Fibroblast of villous mesenchyme (primary cell): ENCODE measurements at regions not wholly inside any gene's neighbourhood (a gene's known extent, or its start where the extent isn't known, plus 50 kb on each side); places are given as distances from the start of the nearest gene placed in this dataset.

ENCODE experiments used
- DNase-seq: peaks from one replicate; pipeline ENCODE4 v3.0.0-alpha.2; 2010; ENCODE audit warnings: low read depth
- H3K4me3 ChIP-seq: 2 replicates; pipeline ENCODE4 v1.5.1; 2011; ENCODE audit warnings: low read depth, mild to moderate bottlenecking, low read length
- TF ChIP-seq, protein P1 (sequence below): IDR thresholded peaks from 2 replicates; pipeline ENCODE4 v1.5.1; 2012; ENCODE audit warnings: low read depth, mild to moderate bottlenecking, low read length; ENCODE audit not compliant: insufficient read depth

DNA sequence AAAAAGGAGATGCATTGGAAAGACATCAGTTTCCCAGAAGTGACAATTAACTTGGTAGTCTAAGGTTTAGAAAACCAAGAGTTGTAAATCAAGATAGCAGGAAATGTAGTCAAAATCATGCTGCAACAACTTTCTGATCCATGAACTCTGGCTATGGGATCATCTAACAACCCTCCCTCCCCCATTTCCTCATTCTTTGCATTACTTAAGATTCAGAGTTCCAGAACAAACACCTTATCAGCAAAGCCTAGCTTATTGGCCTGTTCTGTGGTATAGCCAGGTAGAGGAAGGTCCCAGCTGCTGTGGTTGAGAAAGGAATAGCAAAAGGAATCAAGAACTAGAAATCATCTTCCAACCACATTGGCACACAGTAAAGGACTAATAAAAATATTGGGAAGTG lies 651.1 kb downstream of the METTL15 start:
- DNase-seq = peak; percentile 29
- no peak overlapping the region for H3K4me3 ChIP-seq
- TF ChIP-seq, protein P1, sequence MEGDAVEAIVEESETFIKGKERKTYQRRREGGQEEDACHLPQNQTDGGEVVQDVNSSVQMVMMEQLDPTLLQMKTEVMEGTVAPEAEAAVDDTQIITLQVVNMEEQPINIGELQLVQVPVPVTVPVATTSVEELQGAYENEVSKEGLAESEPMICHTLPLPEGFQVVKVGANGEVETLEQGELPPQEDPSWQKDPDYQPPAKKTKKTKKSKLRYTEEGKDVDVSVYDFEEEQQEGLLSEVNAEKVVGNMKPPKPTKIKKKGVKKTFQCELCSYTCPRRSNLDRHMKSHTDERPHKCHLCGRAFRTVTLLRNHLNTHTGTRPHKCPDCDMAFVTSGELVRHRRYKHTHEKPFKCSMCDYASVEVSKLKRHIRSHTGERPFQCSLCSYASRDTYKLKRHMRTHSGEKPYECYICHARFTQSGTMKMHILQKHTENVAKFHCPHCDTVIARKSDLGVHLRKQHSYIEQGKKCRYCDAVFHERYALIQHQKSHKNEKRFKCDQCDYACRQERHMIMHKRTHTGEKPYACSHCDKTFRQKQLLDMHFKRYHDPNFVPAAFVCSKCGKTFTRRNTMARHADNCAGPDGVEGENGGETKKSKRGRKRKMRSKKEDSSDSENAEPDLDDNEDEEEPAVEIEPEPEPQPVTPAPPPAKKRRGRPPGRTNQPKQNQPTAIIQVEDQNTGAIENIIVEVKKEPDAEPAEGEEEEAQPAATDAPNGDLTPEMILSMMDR = no peak

- TF ChIP-seq, protein P1 = no peak
- DNase-seq = peak; percentile 83
- no peak overlapping the region for H3K4me3 ChIP-seq
Measured at GRCh38 chr11:28757725-28758515, 649.7 kb downstream of the METTL15 start.

DNA sequence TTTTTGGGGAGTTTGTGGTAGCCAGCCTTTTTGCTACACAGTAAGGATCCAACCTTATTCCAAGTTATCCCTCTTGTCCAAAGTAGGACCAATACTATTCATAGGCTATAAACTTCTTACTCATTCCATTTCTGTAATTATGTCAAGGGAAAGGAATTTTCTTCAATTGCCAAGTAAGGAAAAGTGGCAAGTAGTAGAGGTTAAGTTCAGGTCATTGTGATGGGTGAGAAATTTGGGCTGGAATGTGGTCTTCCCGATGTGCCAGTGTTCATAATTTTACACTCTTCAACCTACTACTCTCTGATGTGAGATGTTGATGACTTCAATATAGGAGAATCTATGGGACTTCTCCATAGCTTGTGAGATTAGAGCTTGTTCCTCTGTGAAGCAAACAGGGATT lies 648.8 kb downstream of the METTL15 start:
- H3K4me3 ChIP-seq = no peak overlapping the region
- DNase-seq = peak; percentile 68
- TF ChIP-seq, protein P1 = no peak

GRCh38 chr11:28743061-28743550 lies 634.9 kb downstream of the METTL15 start:
- H3K4me3 ChIP-seq = no peak overlapping the region
- DNase-seq = peak; percentile 84
- TF ChIP-seq, protein P1 = no peak

DNA sequence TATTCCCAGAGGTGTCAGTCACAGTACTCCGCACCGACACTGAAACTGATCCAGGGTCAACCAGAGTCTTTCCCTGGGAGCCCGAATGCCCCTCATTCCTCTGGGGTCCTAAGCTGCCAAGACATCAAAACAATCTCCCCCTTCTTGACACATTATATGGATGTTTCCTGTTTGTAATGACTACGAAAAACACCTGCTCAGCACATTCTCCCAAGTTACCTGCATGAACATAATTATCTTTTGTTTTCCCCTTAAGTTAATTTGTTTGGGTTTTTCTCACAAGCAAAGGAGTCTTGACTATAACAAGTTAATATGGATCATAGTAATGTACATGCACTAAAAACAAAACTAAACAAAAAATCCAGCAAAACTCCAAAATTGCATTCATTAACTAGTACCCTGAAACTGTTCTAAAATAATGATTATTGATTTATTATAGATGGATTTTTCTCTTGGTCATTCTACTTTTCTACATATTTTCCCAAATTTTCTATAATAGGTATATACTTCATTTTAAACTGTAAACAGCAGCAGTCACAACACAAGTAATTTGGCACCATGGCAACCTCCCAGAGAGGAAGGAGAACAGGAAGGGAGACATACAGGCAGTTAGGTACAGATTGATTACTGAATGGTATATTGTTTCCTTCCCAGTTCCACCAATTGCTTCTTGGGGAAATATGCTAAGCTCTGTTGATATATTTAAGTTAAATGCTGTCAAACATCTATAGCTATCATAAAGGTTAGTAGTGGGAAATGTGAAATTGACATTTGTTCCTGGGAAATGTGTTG lies 631.5 kb downstream of the METTL15 start:
- TF ChIP-seq, protein P1 = no peak

DNA sequence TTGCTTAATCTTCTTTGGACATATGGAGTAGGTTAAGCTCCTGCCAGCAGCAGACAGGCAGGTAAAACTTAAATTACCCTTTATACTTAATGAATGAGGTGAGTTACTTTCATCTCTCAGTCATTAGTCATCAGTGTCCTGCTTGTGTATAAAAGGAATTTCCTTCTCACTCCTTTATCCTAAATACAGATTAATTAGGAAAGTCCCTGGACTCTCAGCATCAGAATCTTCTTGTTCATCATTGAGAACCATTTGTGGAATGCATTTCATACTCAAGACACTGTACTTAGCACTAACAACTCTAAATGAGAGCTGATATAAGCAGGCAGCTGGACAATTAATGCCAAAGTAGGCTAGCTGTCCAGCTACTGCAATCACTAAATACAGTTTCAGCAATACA lies 630.4 kb downstream of the METTL15 start:
- H3K4me3 ChIP-seq = no peak overlapping the region
- TF ChIP-seq, protein P1 = no peak
- no peak for DNase-seq

More for the DNA sequence above, 631.5 kb downstream of the METTL15 start:
- H3K4me3 ChIP-seq = no peak overlapping the region
- no peak for DNase-seq
